GM12878 (cell line): ENCODE measurements at regions not wholly inside any gene's neighbourhood (a gene's known extent, or its start where the extent isn't known, plus 50 kb on each side); places are given as distances from the start of the nearest gene placed in this dataset.

Experiments used
- MEF2A ChIP-seq: IDR thresholded peaks from 2 replicates; pipeline ENCODE4 v1.6.1; 2011; ENCODE audit warnings: low read depth, mild to moderate bottlenecking, low read length, moderate library complexity; ENCODE audit not compliant: insufficient read depth
- NFIC ChIP-seq: IDR thresholded peaks from 2 replicates; pipeline ENCODE4 v1.6.1; 2012; ENCODE audit warnings: low read depth, mild to moderate bottlenecking, inconsistent platforms, low read length, moderate library complexity
- SMARCA5 ChIP-seq: fragments of 450-650 bp; IDR thresholded peaks from 2 replicates; pipeline ENCODE4 v1.6.1; 2017; ENCODE audit warnings: mild to moderate bottlenecking

DNA sequence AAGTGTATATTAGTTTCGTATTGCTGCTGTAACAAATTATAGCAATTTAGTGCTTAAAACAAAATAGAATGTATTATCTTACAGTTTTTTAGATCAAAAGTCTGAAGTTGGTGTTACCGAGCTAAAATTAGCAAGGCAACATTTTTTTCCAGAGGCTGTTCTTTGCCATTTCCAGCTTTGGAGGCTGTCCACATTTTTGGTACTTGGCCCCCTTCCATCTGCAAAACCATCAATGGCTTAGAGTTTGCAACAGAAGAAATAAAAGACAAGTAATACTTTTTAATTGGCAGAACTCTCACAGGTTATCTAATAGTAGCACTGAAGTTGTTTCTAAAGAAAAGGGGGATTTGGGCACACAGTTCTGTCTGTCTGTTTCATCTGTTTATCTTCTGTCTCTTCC is 1248.5 kb downstream of the ROBO1 start:
- TF ChIP-seq SMARCA5 (no peak), MEF2A (no peak), NFIC (no peak)
